IMR-90 (cell line): ENCODE measurements at regions not wholly inside any gene's neighbourhood (a gene's known extent, or its start where the extent isn't known, plus 50 kb on each side); places are given as distances from the start of the nearest gene placed in this dataset.

ENCODE experiments used
- ATAC-seq: fragments of 200-7000 bp; cut with Tn5 transposase; 2 replicates; pipeline ENCODE4 v1.9.1; 2020; ENCODE audit warnings: low read depth, mild to moderate bottlenecking, moderate library complexity
- BruUV-seq: library from RNA; stranded (reverse); fragments of 400-500 nt; replicated peaks from 2 replicates; lab custom pipeline; 2021; lab: Mats Ljungman, UMichigan
- CTCF ChIA-PET: fragments of 300-600 bp; formaldehyde crosslinking; extraction: SDS; loops from one replicate; lab custom pipeline; 2021; ENCODE audit warnings: antibody characterized with exemption; lab: Yijun Ruan, JAX
- POLR2A ChIA-PET: fragments of 300-600 bp; sonication (Branson Sonifier 250); formaldehyde crosslinking; loops from one replicate; lab custom pipeline; 2022; ENCODE audit warnings: antibody characterized with exemption; ENCODE audit not compliant: unreplicated experiment; lab: Charles Lee
- DNase-seq: peaks from one replicate; pipeline ENCODE4 v3.0.0; 2013
- H2AFZ ChIP-seq: replicated peaks from 2 replicates; pipeline ENCODE3; 2013; ENCODE audit warnings: low read length, mild to moderate bottlenecking; ENCODE audit not compliant: poor library complexity
- H2AK5ac ChIP-seq: 2 replicates; pipeline ENCODE4 v1.6.1; 2013; ENCODE audit warnings: low read depth, low read length, inconsistent platforms
- H2AK9ac ChIP-seq: replicated peaks from 2 replicates; pipeline ENCODE3; 2013; ENCODE audit warnings: mild to moderate bottlenecking, low read depth, low read length, moderate library complexity; ENCODE audit not compliant: poor library complexity
- H2BK120ac ChIP-seq: 2 replicates; pipeline ENCODE4 v1.6.1; 2013; ENCODE audit warnings: low read depth, low read length, inconsistent platforms
- H2BK15ac ChIP-seq: 3 replicates; pipeline ENCODE4 v1.6.1; 2013; ENCODE audit warnings: low read depth, low read length, inconsistent platforms
- H2BK20ac ChIP-seq: 2 replicates; pipeline ENCODE4 v1.6.1; 2013; ENCODE audit warnings: low read depth, mild to moderate bottlenecking, inconsistent platforms, low read length, moderate library complexity
- H2BK5ac ChIP-seq: 2 replicates; pipeline ENCODE4 v1.6.1; 2013; ENCODE audit warnings: mild to moderate bottlenecking, low read depth, low read length, inconsistent platforms; ENCODE audit not compliant: poor library complexity, severe bottlenecking
- H3K14ac ChIP-seq: replicated peaks from 2 replicates; pipeline ENCODE4 v1.6.1; 2013; ENCODE audit warnings: low read depth, low read length, inconsistent platforms
- H3K18ac ChIP-seq: 2 replicates; pipeline ENCODE4 v1.6.1; 2013; ENCODE audit warnings: low read depth, low read length, control low read depth
- H3K23ac ChIP-seq: 2 replicates; pipeline ENCODE4 v1.6.1; 2013; ENCODE audit warnings: low read depth, low read length, inconsistent platforms
- H3K27ac ChIP-seq: 2 replicates; pipeline ENCODE4 v1.5.1; 2013; ENCODE audit warnings: mild to moderate bottlenecking, control low read depth, low read length; ENCODE audit not compliant: insufficient read depth
- H3K27me3 ChIP-seq: 2 replicates; pipeline ENCODE4 v1.6.1; 2013; ENCODE audit warnings: low read length; ENCODE audit not compliant: control insufficient read depth, insufficient read depth
- H3K36me3 ChIP-seq: 2 replicates; pipeline ENCODE4 v1.6.1; 2013; ENCODE audit warnings: low read length, mixed read lengths; ENCODE audit not compliant: control insufficient read depth, insufficient read depth
- H3K4ac ChIP-seq: 2 replicates; pipeline ENCODE4 v1.6.1; 2013; ENCODE audit warnings: low read depth, low read length, inconsistent platforms
- H3K4me1 ChIP-seq: 2 replicates; pipeline ENCODE4 v1.6.1; 2013; ENCODE audit warnings: low read length, mixed read lengths; ENCODE audit not compliant: control insufficient read depth, insufficient read depth
- H3K4me2 ChIP-seq: 2 replicates; pipeline ENCODE4 v1.6.1; 2013; ENCODE audit warnings: low read depth, mild to moderate bottlenecking, control low read depth, low read length, moderate library complexity
- H3K4me3 ChIP-seq: 2 replicates; pipeline ENCODE4 v1.5.1; 2013; ENCODE audit warnings: low read depth, mild to moderate bottlenecking, control low read depth, low read length, moderate library complexity; ENCODE audit not compliant: insufficient read depth
- H3K56ac ChIP-seq: 2 replicates; pipeline ENCODE4 v1.6.1; 2013; ENCODE audit warnings: low read length, inconsistent platforms; ENCODE audit not compliant: insufficient read depth; ENCODE audit errors: extremely low read depth
- H3K79me1 ChIP-seq, 2 experiments: 2 replicates each; pipeline ENCODE4 v1.6.1; 2013; ENCODE audit warnings: low read length in 2 of 2, inconsistent platforms in 1 of 2, low read depth in 1 of 2
- H3K9ac ChIP-seq: 2 replicates; pipeline ENCODE4 v1.6.1; 2013; ENCODE audit warnings: low read depth, low read length, control low read depth
- H3K9me1 ChIP-seq: 2 replicates; pipeline ENCODE4 v1.6.1; 2013; ENCODE audit warnings: low read length, inconsistent platforms; ENCODE audit not compliant: insufficient read depth
- H3K9me3 ChIP-seq: 2 replicates; pipeline ENCODE4 v1.6.1; 2013; ENCODE audit warnings: low read length; ENCODE audit not compliant: control insufficient read depth, insufficient read depth
- H4K20me1 ChIP-seq: 2 replicates; pipeline ENCODE4 v1.6.1; 2013; ENCODE audit warnings: low read length, inconsistent platforms; ENCODE audit not compliant: insufficient read depth
- H4K5ac ChIP-seq: 2 replicates; pipeline ENCODE4 v1.6.1; 2013; ENCODE audit warnings: mild to moderate bottlenecking, low read depth, low read length, control low read depth
- H4K8ac ChIP-seq, 2 experiments: 2 replicates each; pipeline ENCODE4 v1.6.1; 2013; ENCODE audit warnings: low read depth in 2 of 2, low read length in 2 of 2, control low read depth in 1 of 2, inconsistent platforms in 1 of 2
- H4K91ac ChIP-seq: 2 replicates; pipeline ENCODE4 v1.6.1; 2013; ENCODE audit warnings: low read depth, low read length, inconsistent platforms; ENCODE audit not compliant: insufficient read depth
- BHLHE40 ChIP-seq: fragments of 150-350 bp; IDR thresholded peaks from 2 replicates; pipeline ENCODE4 v1.6.1; 2016; ENCODE audit warnings: mild to moderate bottlenecking, low read depth, low read length
- CEBPB ChIP-seq: IDR thresholded peaks from 2 replicates; pipeline ENCODE4 v1.6.1; 2012; ENCODE audit warnings: low read depth, low read length, improper control_type of control experiment
- CHD1 ChIP-seq: IDR thresholded peaks from 2 replicates; pipeline ENCODE4 v1.6.1; 2012; ENCODE audit warnings: low read depth, low read length, improper control_type of control experiment
- FOS ChIP-seq: fragments of 150-350 bp; IDR thresholded peaks from 2 replicates; pipeline ENCODE4 v1.6.1; 2016; ENCODE audit warnings: low read depth, low read length
- MAZ ChIP-seq: IDR thresholded peaks from 2 replicates; pipeline ENCODE4 v1.6.1; 2012; ENCODE audit warnings: low read depth, mild to moderate bottlenecking, low read length, improper control_type of control experiment, moderate library complexity, borderline replicate concordance
- MXI1 ChIP-seq: IDR thresholded peaks from 2 replicates; pipeline ENCODE4 v1.6.1; 2012; ENCODE audit warnings: low read depth, mild to moderate bottlenecking, low read length, moderate library complexity, borderline replicate concordance
- POLR2A ChIP-seq: IDR thresholded peaks from 2 replicates; pipeline ENCODE4 v1.6.1; 2012; ENCODE audit warnings: mild to moderate bottlenecking, low read depth, low read length
- RAD21 ChIP-seq: IDR thresholded peaks from 2 replicates; pipeline ENCODE4 v1.6.1; 2012; ENCODE audit warnings: low read length, improper control_type of control experiment
- SMC3 ChIP-seq: fragments of 150-350 bp; IDR thresholded peaks from 2 replicates; pipeline ENCODE4 v1.6.1; 2016; ENCODE audit warnings: low read depth, mild to moderate bottlenecking, antibody characterized with exemption, low read length, moderate library complexity
- WGBS, 2 experiments: methylation state at CpG; one replicate each; pipeline versions ENCODE4 v1.1.5 to v1.1.7; 2013; ENCODE audit warnings: missing lambda C conversion rate in 2 of 2; ENCODE audit not compliant: insufficient read length in 1 of 2; ENCODE audit errors: extremely low coverage in 2 of 2; 5-methylcytosine and 5-hydroxymethylcytosine counted together
- dilution Hi-C: fragments of 300-500 bp; cut with HindIII; formaldehyde crosslinking; loops from one replicate; pipeline ENCODE4 v1.14.3; 2018; ENCODE audit warnings: low sequenced_read_pairs; ENCODE audit not compliant: unreplicated experiment
- in situ Hi-C: fragments of 300-500 bp; cut with MboI; formaldehyde crosslinking; loops from 3 replicates; pipeline ENCODE4 v1.14.3; 2019; ENCODE audit warnings: low sequenced_read_pairs, inconsistent platforms, mixed read lengths
- intact Hi-C: fragments of 100-400 bp; cut with micrococcal nuclease; formaldehyde crosslinking; loops from 2 replicates; pipeline ENCODE4 v1.10.0; 2022
- TF ChIP-seq, protein P1 (sequence below): fragments of 150-350 bp; IDR thresholded peaks from 2 replicates; pipeline ENCODE4 v1.6.1; 2016; ENCODE audit warnings: low read depth, mild to moderate bottlenecking, low read length, moderate library complexity, borderline replicate concordance
- TF ChIP-seq, protein P2 (sequence below): fragments of 150-350 bp; IDR thresholded peaks from 2 replicates; pipeline ENCODE4 v1.6.1; 2017; ENCODE audit warnings: mild to moderate bottlenecking, antibody characterized with exemption, low read length, low read depth

DNA sequence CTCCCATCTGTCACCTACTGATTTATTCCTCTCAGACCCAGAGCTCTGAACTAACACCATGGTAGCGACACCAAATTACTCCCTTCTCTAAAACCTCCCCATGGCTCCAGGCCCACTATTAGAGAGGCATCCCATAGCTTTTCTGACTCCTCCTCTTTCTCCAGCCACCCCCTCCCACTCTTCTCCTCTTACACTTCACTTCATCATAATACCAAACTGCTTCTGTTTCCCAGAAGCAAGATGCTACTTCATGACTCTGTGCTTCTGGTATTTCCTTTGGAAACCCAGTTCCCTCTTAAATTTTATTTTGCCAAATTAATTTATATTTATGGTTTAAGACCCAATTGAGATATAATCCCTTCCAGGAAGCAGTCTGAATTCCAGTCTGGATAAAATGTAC, 465.1 kb upstream of the PDZRN3 start:
- Histone ChIP-seq H3K56ac (no peak overlapping the region), H3K9ac (no peak overlapping the region), H3K27me3 (no peaks in the 10 kb centered on the region), H3K18ac (no peak overlapping the region), H4K20me1 (no peaks in the 10 kb centered on the region), H4K5ac (no peak overlapping the region), H3K79me1 (no peaks in the 10 kb centered on the region), H4K8ac (no peak overlapping the region), H3K4ac (no peak overlapping the region), H2AFZ (no peak overlapping the region), H3K9me1 (no peaks in the 10 kb centered on the region), H3K36me3 (no peaks in the 10 kb centered on the region), H3K27ac (no peak overlapping the region), H2BK15ac (no peak overlapping the region), H2BK5ac (no peak overlapping the region), H3K14ac (no peak overlapping the region), H3K4me3 (no peak overlapping the region), H2BK20ac (no peak overlapping the region; the same call in 1 of the 2 replicates), H4K91ac (no peak overlapping the region), H3K23ac (no peak overlapping the region), H2AK9ac (peak overlapping the region; percentile 55), H3K4me1 (no peaks in the 10 kb centered on the region; the same call in 1 of the 2 replicates), H2AK5ac (no peak overlapping the region), H2BK120ac (no peak overlapping the region), H3K9me3 (no peaks in the 10 kb centered on the region), H3K4me2 (no peak overlapping the region)
- peak; percentile 9 for DNase-seq
- intact Hi-C loops: no loop called here
- BruUV-seq: no TSS peak
- no peak for TF ChIP-seq CHD1
- TF ChIP-seq CEBPB: no peak
- no peak for TF ChIP-seq BHLHE40
- TF ChIP-seq POLR2A: no peak
- no peak for TF ChIP-seq FOS
- TF ChIP-seq MXI1: no peak
- TF ChIP-seq, protein P1, sequence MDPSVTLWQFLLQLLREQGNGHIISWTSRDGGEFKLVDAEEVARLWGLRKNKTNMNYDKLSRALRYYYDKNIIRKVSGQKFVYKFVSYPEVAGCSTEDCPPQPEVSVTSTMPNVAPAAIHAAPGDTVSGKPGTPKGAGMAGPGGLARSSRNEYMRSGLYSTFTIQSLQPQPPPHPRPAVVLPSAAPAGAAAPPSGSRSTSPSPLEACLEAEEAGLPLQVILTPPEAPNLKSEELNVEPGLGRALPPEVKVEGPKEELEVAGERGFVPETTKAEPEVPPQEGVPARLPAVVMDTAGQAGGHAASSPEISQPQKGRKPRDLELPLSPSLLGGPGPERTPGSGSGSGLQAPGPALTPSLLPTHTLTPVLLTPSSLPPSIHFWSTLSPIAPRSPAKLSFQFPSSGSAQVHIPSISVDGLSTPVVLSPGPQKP: no peak
- no peak for TF ChIP-seq SMC3
- TF ChIP-seq, protein P2, sequence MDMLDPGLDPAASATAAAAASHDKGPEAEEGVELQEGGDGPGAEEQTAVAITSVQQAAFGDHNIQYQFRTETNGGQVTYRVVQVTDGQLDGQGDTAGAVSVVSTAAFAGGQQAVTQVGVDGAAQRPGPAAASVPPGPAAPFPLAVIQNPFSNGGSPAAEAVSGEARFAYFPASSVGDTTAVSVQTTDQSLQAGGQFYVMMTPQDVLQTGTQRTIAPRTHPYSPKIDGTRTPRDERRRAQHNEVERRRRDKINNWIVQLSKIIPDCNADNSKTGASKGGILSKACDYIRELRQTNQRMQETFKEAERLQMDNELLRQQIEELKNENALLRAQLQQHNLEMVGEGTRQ: no peak
- no peak for TF ChIP-seq RAD21
- no peak for TF ChIP-seq MAZ
- dilution Hi-C loops: no loop called here
- in situ Hi-C loops: no loop called here
- POLR2A ChIA-PET: no interaction called here
- peak; percentile 75 for ATAC-seq
- CTCF ChIA-PET: no interaction called here
- WGBS, 2 experiments: 80% methylated on average over 1 of the region's 1 CpG; no CpG with 5 or more reads in 1 of the 2 experiments
